Eye (tissue), 1 donor: ENCODE measurements at regions not wholly inside any gene's neighbourhood (a gene's known extent, or its start where the extent isn't known, plus 50 kb on each side); places are given as distances from the start of the nearest gene placed in this dataset.

Source experiments
- DNase-seq: peaks from one replicate; pipeline ENCODE4 v3.0.0-alpha.2; 2015

GRCh38 chr1:57908147-57908890 is 484.5 kb upstream of the DAB1 start:
- DNase-seq: peak; percentile 77

GRCh38 chr1:57901208-57901919 is 477.5 kb upstream of the DAB1 start:
- DNase-seq: peak; percentile 50

- peak; percentile 19 for DNase-seq
These were observed 474.7 kb upstream of the DAB1 start for GRCh38 chr1:57898531-57898930.

GRCh38 chr1:57897581-57897980 is 473.7 kb upstream of the DAB1 start:
- no peak for DNase-seq

GRCh38 chr1:57894315-57894714 is 470.5 kb upstream of the DAB1 start:
- no peak for DNase-seq

- no peak for DNase-seq
These were observed 465.9 kb upstream of the DAB1 start for GRCh38 chr1:57889676-57890320.

GRCh38 chr1:57887964-57888491 is 464.2 kb upstream of the DAB1 start:
- no peak for DNase-seq

GRCh38 chr1:57886376-57886775 is 462.5 kb upstream of the DAB1 start:
- DNase-seq: no peak

- no peak for DNase-seq
These were observed 459.8 kb upstream of the DAB1 start for GRCh38 chr1:57883642-57883995.

GRCh38 chr1:57882934-57883641 is 459.2 kb upstream of the DAB1 start:
- DNase-seq: no peak

GRCh38 chr1:57882072-57882471 is 458.2 kb upstream of the DAB1 start:
- no peak for DNase-seq

- DNase-seq: no peak
These were observed 457.8 kb upstream of the DAB1 start for GRCh38 chr1:57881639-57882038.

- DNase-seq: no peak
These were observed 455.8 kb upstream of the DAB1 start for GRCh38 chr1:57879700-57880099.

- DNase-seq: no peak
These were observed 450.6 kb upstream of the DAB1 start for GRCh38 chr1:57874418-57874877.

- DNase-seq: no peak
These were observed 449.1 kb upstream of the DAB1 start for GRCh38 chr1:57872913-57873312.

- no peak for DNase-seq
These were observed 445.0 kb upstream of the DAB1 start for GRCh38 chr1:57868908-57869307.

- DNase-seq: no peak
These were observed 444.4 kb upstream of the DAB1 start for GRCh38 chr1:57868239-57868638.

- DNase-seq: no peak
These were observed 443.1 kb upstream of the DAB1 start for GRCh38 chr1:57866998-57867397.

GRCh38 chr1:57860931-57861565 is 437.2 kb upstream of the DAB1 start:
- no peak for DNase-seq

GRCh38 chr1:57860325-57860724 is 436.5 kb upstream of the DAB1 start:
- DNase-seq: peak; percentile 20

- no peak for DNase-seq
These were observed 434.9 kb upstream of the DAB1 start for GRCh38 chr1:57858740-57859139.

GRCh38 chr1:57857809-57858208 is 433.9 kb upstream of the DAB1 start:
- DNase-seq: no peak

- DNase-seq: no peak
These were observed 430.6 kb upstream of the DAB1 start for GRCh38 chr1:57854436-57854835.
